OCI-LY3 (cell line): ENCODE measurements at regions not wholly inside any gene's neighbourhood (a gene's known extent, or its start where the extent isn't known, plus 50 kb on each side); places are given as distances from the start of the nearest gene placed in this dataset.

ENCODE experiments used
- H2AFZ ChIP-seq: fragments of 200-600, 300-600 bp; shearing (Covaris generic); 2 replicates; pipeline ENCODE4 v1.6.0; 2014; ENCODE audit warnings: antibody characterized with exemption, low read depth, low read length
- H3K27ac ChIP-seq: fragments of 200-600, 300-600 bp; sonication (generic); 2 replicates; pipeline ENCODE4 v1.5.1; 2014; ENCODE audit warnings: mild to moderate bottlenecking, low read length, moderate library complexity, mixed read lengths
- H3K27me3 ChIP-seq: fragments of 200-600, 300-600 bp; sonication (generic); 2 replicates; pipeline ENCODE4 v1.6.1; 2014; ENCODE audit warnings: low read depth, low read length, mixed read lengths
- H3K36me3 ChIP-seq: fragments of 200-600, 300-600 bp; sonication (generic); replicated peaks from 2 replicates; pipeline ENCODE3; 2014; ENCODE audit warnings: low read depth, low read length, mixed read lengths
- H3K4me1 ChIP-seq: fragments of 300-600, 200-600 bp; sonication (generic); 2 replicates; pipeline ENCODE4 v1.6.1; 2014; ENCODE audit warnings: low read length, mixed read lengths
- H3K4me2 ChIP-seq: fragments of 200-600, 300-600 bp; sonication (generic); 2 replicates; pipeline ENCODE4 v1.6.1; 2014; ENCODE audit warnings: low read length, mixed read lengths
- H3K4me3 ChIP-seq: fragments of 300-600, 200-600 bp; sonication (generic); 2 replicates; pipeline ENCODE4 v1.5.1; 2014; ENCODE audit warnings: antibody characterized with exemption, mild to moderate bottlenecking, low read length, moderate library complexity
- H3K79me2 ChIP-seq: fragments of 300-600, 200-600 bp; shearing (Covaris generic); 2 replicates; pipeline ENCODE4 v1.6.1; 2014; ENCODE audit warnings: mild to moderate bottlenecking, low read length, mixed read lengths
- H3K9ac ChIP-seq: fragments of 300-600, 200-600 bp; shearing (Covaris generic); 2 replicates; pipeline ENCODE4 v1.6.0; 2014; ENCODE audit warnings: mild to moderate bottlenecking, low read length, moderate library complexity
- H3K9me3 ChIP-seq: fragments of 200-600, 300-600 bp; shearing (Covaris generic); 2 replicates; pipeline ENCODE4 v1.6.1; 2014; ENCODE audit warnings: low read length, mixed read lengths; ENCODE audit not compliant: insufficient read depth
- H4K20me1 ChIP-seq: fragments of 200-600, 300-600 bp; sonication (generic); 2 replicates; pipeline ENCODE4 v1.6.1; 2016; ENCODE audit warnings: low read length, mixed read lengths; ENCODE audit not compliant: insufficient read depth
- EZH2phosphoT487 ChIP-seq: fragments of 200-600 bp; shearing (Covaris generic); IDR thresholded peaks from 2 replicates; pipeline ENCODE4 v1.6.1; 2018; ENCODE audit warnings: antibody characterized with exemption, mixed run types, low read depth
- TF ChIP-seq, protein P1 (sequence below): fragments of 200-600, 300-600 bp; sonication (generic); IDR thresholded peaks from 2 replicates; pipeline ENCODE4 v1.5.1; 2014; ENCODE audit warnings: antibody characterized with exemption, low read length, low read depth

DNA sequence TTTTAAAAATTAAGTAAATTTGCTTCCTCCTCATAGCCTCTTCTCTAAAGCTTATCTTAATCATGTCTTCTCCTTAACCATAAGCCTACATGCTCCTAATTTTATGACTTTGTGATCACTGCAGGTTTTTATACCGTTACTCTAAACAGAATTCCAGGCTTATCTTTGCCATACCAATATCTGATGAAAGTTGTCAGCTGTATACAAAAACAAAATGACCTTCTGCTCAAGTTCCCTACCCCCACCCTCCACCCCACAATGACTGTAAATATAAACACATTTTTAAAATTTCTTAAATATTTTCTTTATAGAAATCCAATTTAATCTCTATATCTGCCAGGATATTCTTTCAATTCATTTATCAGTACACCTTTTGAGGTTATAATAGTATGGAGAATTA is 60.5 kb upstream of the SGK1 start:
- Histone ChIP-seq H3K36me3 (no peaks in the 10 kb centered on the region), H3K9ac (peak overlapping the region; percentile 69), H3K4me3 (peak overlapping the region; percentile 65), H4K20me1 (no peaks in the 10 kb centered on the region), H3K4me2 (peak overlapping the region; percentile 81), H3K27ac (peak overlapping the region; percentile 96), H2AFZ (no peak overlapping the region), H3K4me1 (peaks cover 65% of the 10 kb centered on the region), H3K27me3 (no peaks in the 10 kb centered on the region), H3K9me3 (no peaks in the 10 kb centered on the region), H3K79me2 (no peaks in the 10 kb centered on the region)
- TF ChIP-seq, protein P1, sequence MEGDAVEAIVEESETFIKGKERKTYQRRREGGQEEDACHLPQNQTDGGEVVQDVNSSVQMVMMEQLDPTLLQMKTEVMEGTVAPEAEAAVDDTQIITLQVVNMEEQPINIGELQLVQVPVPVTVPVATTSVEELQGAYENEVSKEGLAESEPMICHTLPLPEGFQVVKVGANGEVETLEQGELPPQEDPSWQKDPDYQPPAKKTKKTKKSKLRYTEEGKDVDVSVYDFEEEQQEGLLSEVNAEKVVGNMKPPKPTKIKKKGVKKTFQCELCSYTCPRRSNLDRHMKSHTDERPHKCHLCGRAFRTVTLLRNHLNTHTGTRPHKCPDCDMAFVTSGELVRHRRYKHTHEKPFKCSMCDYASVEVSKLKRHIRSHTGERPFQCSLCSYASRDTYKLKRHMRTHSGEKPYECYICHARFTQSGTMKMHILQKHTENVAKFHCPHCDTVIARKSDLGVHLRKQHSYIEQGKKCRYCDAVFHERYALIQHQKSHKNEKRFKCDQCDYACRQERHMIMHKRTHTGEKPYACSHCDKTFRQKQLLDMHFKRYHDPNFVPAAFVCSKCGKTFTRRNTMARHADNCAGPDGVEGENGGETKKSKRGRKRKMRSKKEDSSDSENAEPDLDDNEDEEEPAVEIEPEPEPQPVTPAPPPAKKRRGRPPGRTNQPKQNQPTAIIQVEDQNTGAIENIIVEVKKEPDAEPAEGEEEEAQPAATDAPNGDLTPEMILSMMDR, result no peak
- no peak for TF ChIP-seq EZH2phosphoT487

DNA sequence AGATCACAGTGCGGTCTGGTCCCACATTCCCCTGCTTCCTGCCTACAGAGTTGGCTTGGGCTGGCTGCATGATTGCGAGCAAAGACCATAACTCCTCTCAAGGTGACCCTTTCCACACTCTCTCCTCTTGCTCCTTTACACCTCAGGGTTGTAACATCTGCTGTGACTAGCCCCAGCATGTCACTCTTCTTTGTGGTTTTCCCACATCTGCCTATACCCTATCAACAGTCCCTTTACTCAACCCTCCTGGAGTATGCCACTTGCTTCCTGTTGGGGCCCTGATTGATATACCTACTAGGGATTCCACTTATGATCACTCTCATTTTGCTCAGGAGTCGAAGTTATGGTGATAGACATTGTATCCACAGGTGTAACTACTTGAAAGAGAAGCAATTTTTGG is 58.9 kb upstream of the SGK1 start:
- no peak overlapping the region for H2AFZ ChIP-seq
- no peak overlapping the region for H3K9ac ChIP-seq
- H3K4me1 ChIP-seq, result peaks cover 79% of the 10 kb centered on the region
- no peaks in the 10 kb centered on the region for H3K9me3 ChIP-seq
- no peaks in the 10 kb centered on the region for H3K27me3 ChIP-seq
- H3K36me3 ChIP-seq, result no peaks in the 10 kb centered on the region
- no peaks in the 10 kb centered on the region for H4K20me1 ChIP-seq
- no peaks in the 10 kb centered on the region for H3K79me2 ChIP-seq
- no peak overlapping the region for H3K4me3 ChIP-seq
- no peak overlapping the region for H3K4me2 ChIP-seq
- H3K27ac ChIP-seq, result peak overlapping the region; percentile 21; the same call in 1 of the 2 replicates
- no peak for TF ChIP-seq EZH2phosphoT487
- TF ChIP-seq, protein P1, result no peak

DNA sequence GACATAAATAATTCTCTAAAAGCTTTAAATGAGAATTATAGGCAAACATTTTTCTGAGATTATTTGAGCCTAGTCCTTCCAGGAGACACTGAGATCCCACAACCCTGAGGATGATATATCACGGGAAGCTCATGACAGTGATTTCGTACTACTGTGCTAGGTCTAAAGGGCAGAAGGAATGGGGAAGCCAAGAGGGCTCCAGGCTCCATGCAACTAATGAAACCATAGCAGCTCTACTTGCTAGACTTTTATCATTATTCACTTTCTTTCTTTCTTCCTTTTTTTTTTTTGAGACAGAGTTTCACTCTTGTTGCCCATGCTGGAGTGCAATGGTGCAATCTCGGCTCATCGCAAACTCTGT is 57.3 kb upstream of the SGK1 start:
- Histone ChIP-seq H3K9ac (peak overlapping the region; percentile 42), H4K20me1 (no peaks in the 10 kb centered on the region), H3K4me2 (peak overlapping the region; percentile 33), H3K4me1 (peaks cover 75% of the 10 kb centered on the region), H2AFZ (no peak overlapping the region), H3K9me3 (no peaks in the 10 kb centered on the region), H3K79me2 (no peaks in the 10 kb centered on the region), H3K27ac (peak overlapping the region; percentile 94), H3K27me3 (no peaks in the 10 kb centered on the region), H3K36me3 (no peaks in the 10 kb centered on the region), H3K4me3 (no peak overlapping the region)
- TF ChIP-seq, protein P1, result no peak
- no peak for TF ChIP-seq EZH2phosphoT487

DNA sequence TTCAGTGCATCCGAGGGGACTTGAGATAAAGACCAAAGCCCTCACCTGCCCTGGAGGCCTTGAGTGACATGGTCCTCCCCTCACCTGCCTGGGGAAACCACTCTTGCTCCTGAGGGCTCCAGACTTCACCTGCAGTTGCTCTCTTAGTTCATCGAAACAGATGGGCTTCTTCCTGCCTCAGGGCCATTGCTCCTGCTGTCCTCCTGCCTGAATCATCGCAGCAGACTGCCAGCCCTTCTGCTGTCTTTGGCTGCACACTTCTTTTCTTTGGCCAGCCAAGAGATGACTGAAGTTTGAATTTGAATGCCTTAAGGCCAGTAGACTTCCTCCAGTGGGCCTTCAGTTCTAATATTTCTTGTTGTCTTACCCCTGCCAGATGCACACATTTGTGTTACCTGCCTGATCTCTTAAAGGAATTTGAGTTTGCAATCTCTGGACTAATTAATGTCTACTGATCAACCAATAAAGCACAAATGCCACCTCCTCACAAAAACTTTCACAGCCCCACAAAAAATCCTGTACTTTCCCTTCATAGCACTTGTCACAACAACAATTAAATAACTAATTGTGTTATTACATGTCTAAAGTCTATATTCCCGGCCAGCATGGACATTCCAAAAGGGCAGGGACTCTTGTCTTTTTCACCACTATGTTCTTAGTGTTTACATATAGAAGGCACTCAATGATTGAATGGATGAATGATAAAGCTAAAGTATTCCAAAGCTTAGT is 56.7 kb upstream of the SGK1 start:
- Histone ChIP-seq H3K27ac (peak overlapping the region; percentile 94), H3K36me3 (no peaks in the 10 kb centered on the region), H3K79me2 (no peaks in the 10 kb centered on the region), H3K9ac (peak overlapping the region; percentile 42), H4K20me1 (no peaks in the 10 kb centered on the region), H3K4me1 (peaks cover 74% of the 10 kb centered on the region), H3K9me3 (no peaks in the 10 kb centered on the region), H2AFZ (no peak overlapping the region), H3K4me2 (peak overlapping the region; percentile 33), H3K27me3 (no peaks in the 10 kb centered on the region), H3K4me3 (no peak overlapping the region)
- TF ChIP-seq, protein P1, result no peak
